Keratinocyte (primary cell): ENCODE measurements at regions not wholly inside any gene's neighbourhood (a gene's known extent, or its start where the extent isn't known, plus 50 kb on each side); places are given as distances from the start of the nearest gene placed in this dataset.

Experiments
- DNase-seq: peaks from one replicate; pipeline ENCODE4 v3.0.0-alpha.2; 2011; ENCODE audit warnings: low read depth, missing footprints, low spot score
- FAIRE-seq: peaks from 2 replicates; lab custom pipeline; 2011; peaks lifted over from hg19 to GRCh38; lab: Jason Lieb, UNC
- H2AFZ ChIP-seq: 2 replicates; pipeline ENCODE4 v1.6.0; 2012; ENCODE audit warnings: low read length, control low read depth, inconsistent platforms; ENCODE audit not compliant: control insufficient read depth
- H3K27ac ChIP-seq: 2 replicates; pipeline ENCODE4 v1.5.1; 2011; ENCODE audit warnings: low read length; ENCODE audit not compliant: control insufficient read depth, insufficient read depth
- H3K27me3 ChIP-seq: 3 replicates; pipeline ENCODE4 v1.6.0; 2011; ENCODE audit warnings: low read length; ENCODE audit not compliant: control insufficient read depth, insufficient read depth; ENCODE audit errors: extremely low read depth
- H3K36me3 ChIP-seq, 2 experiments: 2 replicates in 1 of 2; 3 replicates in 1 of 2; pipeline ENCODE4 v1.5.1; 2011; ENCODE audit warnings: low read length in 2 of 2, mild to moderate bottlenecking in 1 of 2; ENCODE audit not compliant: control insufficient read depth in 2 of 2, insufficient read depth in 2 of 2; ENCODE audit errors: extremely low read depth in 1 of 2
- H3K4me1 ChIP-seq: 3 replicates; pipeline ENCODE4 v1.5.1; 2011; ENCODE audit warnings: low read length; ENCODE audit not compliant: control insufficient read depth, insufficient read depth; ENCODE audit errors: extremely low read depth
- H3K4me2 ChIP-seq: 3 replicates; pipeline ENCODE4 v1.6.0; 2011; ENCODE audit warnings: low read depth, low read length; ENCODE audit not compliant: control insufficient read depth, insufficient read depth; ENCODE audit errors: extremely low read depth
- H3K4me3 ChIP-seq, 3 experiments: fragments of 200-600 bp in 1 of 3; sonication (generic) in 1 of 3; 2 replicates in 2 of 3; 3 replicates in 1 of 3; pipeline ENCODE4 v1.5.1; 2011 to 2016; ENCODE audit warnings: low read length in 3 of 3, mild to moderate bottlenecking in 3 of 3, control low read depth in 2 of 3, inconsistent platforms in 1 of 3, low read depth in 1 of 3, mixed read lengths in 1 of 3, mixed run types in 1 of 3, moderate library complexity in 1 of 3; ENCODE audit not compliant: control insufficient read depth in 2 of 3, insufficient read depth in 2 of 3; ENCODE audit errors: extremely low read depth in 1 of 3
- H3K79me2 ChIP-seq: 2 replicates; pipeline ENCODE4 v1.6.0; 2012; ENCODE audit warnings: low read length; ENCODE audit not compliant: control insufficient read depth, insufficient read depth
- H3K9ac ChIP-seq: 3 replicates; pipeline ENCODE4 v1.6.0; 2011; ENCODE audit warnings: low read length; ENCODE audit not compliant: control insufficient read depth, insufficient read depth; ENCODE audit errors: extremely low read depth
- H3K9me1 ChIP-seq: 3 replicates; pipeline ENCODE4 v1.6.0; 2011; ENCODE audit warnings: low read length; ENCODE audit not compliant: control insufficient read depth, insufficient read depth; ENCODE audit errors: extremely low read depth
- H3K9me3 ChIP-seq: 2 replicates; pipeline ENCODE4 v1.5.1; 2012; ENCODE audit warnings: low read depth, low read length; ENCODE audit not compliant: control insufficient read depth
- H4K20me1 ChIP-seq: 3 replicates; pipeline ENCODE4 v1.6.0; 2011; ENCODE audit warnings: low read length; ENCODE audit not compliant: control insufficient read depth, insufficient read depth; ENCODE audit errors: extremely low read depth
- CTCF ChIP-seq, 3 experiments: IDR thresholded peaks in 1 of 3; conservative IDR thresholded peaks in 1 of 3; optimal IDR thresholded peaks in 1 of 3; 2 replicates in 2 of 3; 3 replicates in 1 of 3; pipeline versions ENCODE3 to v1.5.1; 2011; ENCODE audit warnings: low read length in 3 of 3, mild to moderate bottlenecking in 3 of 3, moderate library complexity in 2 of 3, control low read depth in 1 of 3, inconsistent platforms in 1 of 3; ENCODE audit not compliant: insufficient read depth in 2 of 3; ENCODE audit errors: extremely low read depth in 1 of 3
- EZH2 ChIP-seq: IDR thresholded peaks from one replicate; pipeline ENCODE4 v1.6.1; 2012; ENCODE audit warnings: inconsistent platforms, mild to moderate bottlenecking, low read length, moderate library complexity
- dilution Hi-C: fragments of 300-500 bp; cut with MboI; formaldehyde crosslinking; loops from one replicate; pipeline ENCODE4 v1.7.0; 2020; ENCODE audit warnings: low sequenced_read_pairs; ENCODE audit not compliant: extremely low pct_ligation_motif_present

DNA sequence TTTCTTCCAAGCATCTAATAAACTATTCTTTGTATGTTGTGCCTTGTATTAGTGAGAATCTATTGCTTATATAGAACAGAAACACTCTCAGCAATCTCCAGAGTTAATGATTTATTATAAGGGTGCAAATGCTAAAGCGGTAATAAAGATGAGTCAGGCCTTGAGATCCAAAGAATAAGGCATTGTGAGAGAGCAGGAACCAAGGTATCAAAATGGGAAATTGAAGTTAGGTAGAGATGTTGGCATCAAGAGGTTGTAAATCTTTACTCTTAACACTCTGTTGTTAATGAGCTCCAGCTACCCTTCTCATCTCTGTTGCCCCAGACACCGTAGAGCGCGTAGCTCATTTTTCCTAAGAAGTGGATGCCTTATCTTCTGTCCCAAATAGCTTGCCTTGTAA lies 375.2 kb downstream of the ARL4A start:
- H3K4me2 ChIP-seq, result no peak overlapping the region
- no peak overlapping the region for H3K4me3 ChIP-seq
- H3K9me1 ChIP-seq, result no peaks in the 10 kb centered on the region
- no peaks in the 10 kb centered on the region for H3K79me2 ChIP-seq
- H3K36me3 ChIP-seq, result no peaks in the 10 kb centered on the region
- TF ChIP-seq CTCF (optimal IDR thresholded peaks at IDR 0.05 in 1 of 3, IDR thresholded peaks at IDR 0.05 in 1 of 3, conservative IDR thresholded peaks at IDR 0.05 in 1 of 3; ENCODE audit: extremely low read depth in 1 of 3, insufficient read depth in 2 of 3, low read length in 3 of 3), result no peak
- no peak for TF ChIP-seq EZH2
- no peaks in the 10 kb centered on the region for H3K4me1 ChIP-seq
- no peak overlapping the region for H3K9ac ChIP-seq
- no peaks in the 10 kb centered on the region for H3K9me3 ChIP-seq
- H3K27ac ChIP-seq, result no peak overlapping the region
- H2AFZ ChIP-seq, result no peak overlapping the region
- dilution Hi-C loops, result no loop called here
- DNase-seq (no peak), FAIRE-seq (peak; percentile 43)
- H3K27me3 ChIP-seq, result no peaks in the 10 kb centered on the region
- H4K20me1 ChIP-seq, result no peaks in the 10 kb centered on the region

GRCh38 chr7:13067036-13067435 lies 379.6 kb downstream of the ARL4A start:
- H3K4me3 ChIP-seq, result no peak overlapping the region
- H3K9me1 ChIP-seq, result no peaks in the 10 kb centered on the region
- no peaks in the 10 kb centered on the region for H3K4me1 ChIP-seq
- dilution Hi-C loops, result no loop called here
- H3K79me2 ChIP-seq, result no peaks in the 10 kb centered on the region
- H4K20me1 ChIP-seq, result no peaks in the 10 kb centered on the region
- no peaks in the 10 kb centered on the region for H3K27me3 ChIP-seq
- H2AFZ ChIP-seq, result no peak overlapping the region
- TF ChIP-seq EZH2 (no peak), CTCF (optimal IDR thresholded peaks at IDR 0.05 in 1 of 3, IDR thresholded peaks at IDR 0.05 in 1 of 3, conservative IDR thresholded peaks at IDR 0.05 in 1 of 3; ENCODE audit: extremely low read depth in 1 of 3, insufficient read depth in 2 of 3, low read length in 3 of 3) (no peak)
- H3K27ac ChIP-seq, result no peak overlapping the region
- FAIRE-seq, result no peak
- H3K9ac ChIP-seq, result no peak overlapping the region
- DNase-seq, result no peak
- no peak overlapping the region for H3K4me2 ChIP-seq
- H3K9me3 ChIP-seq, result no peaks in the 10 kb centered on the region
- no peaks in the 10 kb centered on the region for H3K36me3 ChIP-seq
